HCT116 (cell line): ENCODE measurements at regions not wholly inside any gene's neighbourhood (a gene's known extent, or its start where the extent isn't known, plus 50 kb on each side); places are given as distances from the start of the nearest gene placed in this dataset.

Experiments used
- CTCF ChIP-seq, 3 experiments: fragments of 200-600 bp in 1 of 3; sonication (generic) in 1 of 3; IDR thresholded peaks in 2 of 3; conservative IDR thresholded peaks in 1 of 3; 2 replicates each; pipeline ENCODE4 v1.5.1; 2012 to 2017; ENCODE audit warnings: low read depth in 2 of 3, low read length in 2 of 3, antibody characterized with exemption in 1 of 3, borderline replicate concordance in 1 of 3, control low read depth in 1 of 3, mild to moderate bottlenecking in 1 of 3, mixed read lengths in 1 of 3, mixed run types in 1 of 3, moderate library complexity in 1 of 3; ENCODE audit not compliant: insufficient read depth in 1 of 3
- EZH2 ChIP-seq: fragments of 200-600 bp; sonication (generic); IDR thresholded peaks from 2 replicates; pipeline ENCODE4 v1.6.1; 2017; ENCODE audit warnings: antibody characterized with exemption, mixed run types
- EZH2phosphoT487 ChIP-seq: fragments of 200-600 bp; IDR thresholded peaks from 2 replicates; pipeline ENCODE4 v1.6.1; 2018; ENCODE audit warnings: antibody characterized with exemption, borderline replicate concordance
- MAX ChIP-seq: IDR thresholded peaks from 2 replicates; pipeline ENCODE4 v1.6.1; 2012
- RAD21 ChIP-seq: IDR thresholded peaks from 2 replicates; pipeline ENCODE4 v1.6.1; 2012; ENCODE audit warnings: low read depth, mild to moderate bottlenecking

- TF ChIP-seq RAD21 (no peak), MAX (no peak), EZH2 (no peak), CTCF (IDR thresholded peaks at IDR 0.05 in 2 of 3, conservative IDR thresholded peaks at IDR 0.05 in 1 of 3; ENCODE audit: borderline replicate concordance in 1 of 3, insufficient read depth in 1 of 3, low read depth in 2 of 3, low read length in 2 of 3) (no peak), EZH2phosphoT487 (no peak)
Measured at GRCh38 chr5:111948092-111948841, 191.3 kb upstream of the NREP start.
